OCI-LY3 (cell line): ENCODE measurements at regions not wholly inside any gene's neighbourhood (a gene's known extent, or its start where the extent isn't known, plus 50 kb on each side); places are given as distances from the start of the nearest gene placed in this dataset.
"Not testable (repeated sequence)": the region's sequence is repeated elsewhere in the genome, so short reads cannot be mapped to it uniquely, and the experiment has no call there.

Experiments
- EZH2phosphoT487 ChIP-seq: fragments of 200-600 bp; shearing (Covaris generic); IDR thresholded peaks from 2 replicates; pipeline ENCODE4 v1.6.1; 2018; ENCODE audit warnings: antibody characterized with exemption, mixed run types, low read depth
- TF ChIP-seq, protein P1 (sequence below): fragments of 200-600, 300-600 bp; sonication (generic); IDR thresholded peaks from 2 replicates; pipeline ENCODE4 v1.5.1; 2014; ENCODE audit warnings: antibody characterized with exemption, low read length, low read depth

DNA sequence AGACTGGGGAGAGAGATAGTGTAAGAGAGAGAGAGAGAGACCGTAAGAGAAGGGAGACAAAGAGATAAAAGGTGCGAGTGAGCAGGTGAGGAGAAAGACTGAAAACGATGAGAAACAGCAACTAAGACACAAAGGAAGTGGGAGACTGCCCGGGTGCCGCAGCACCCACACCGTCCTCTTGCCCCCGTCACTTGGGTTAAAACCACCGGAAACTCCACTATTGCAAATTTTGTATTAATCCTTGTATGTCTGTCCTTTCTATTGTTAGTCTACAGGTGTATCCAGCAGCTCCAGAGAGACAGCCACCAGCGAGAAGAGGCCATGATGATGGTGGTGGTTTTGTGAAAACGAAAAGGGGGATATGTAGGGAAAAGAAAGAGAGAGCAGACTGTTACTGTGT is 96.8 kb downstream of the ART5 start:
- TF ChIP-seq, protein P1, sequence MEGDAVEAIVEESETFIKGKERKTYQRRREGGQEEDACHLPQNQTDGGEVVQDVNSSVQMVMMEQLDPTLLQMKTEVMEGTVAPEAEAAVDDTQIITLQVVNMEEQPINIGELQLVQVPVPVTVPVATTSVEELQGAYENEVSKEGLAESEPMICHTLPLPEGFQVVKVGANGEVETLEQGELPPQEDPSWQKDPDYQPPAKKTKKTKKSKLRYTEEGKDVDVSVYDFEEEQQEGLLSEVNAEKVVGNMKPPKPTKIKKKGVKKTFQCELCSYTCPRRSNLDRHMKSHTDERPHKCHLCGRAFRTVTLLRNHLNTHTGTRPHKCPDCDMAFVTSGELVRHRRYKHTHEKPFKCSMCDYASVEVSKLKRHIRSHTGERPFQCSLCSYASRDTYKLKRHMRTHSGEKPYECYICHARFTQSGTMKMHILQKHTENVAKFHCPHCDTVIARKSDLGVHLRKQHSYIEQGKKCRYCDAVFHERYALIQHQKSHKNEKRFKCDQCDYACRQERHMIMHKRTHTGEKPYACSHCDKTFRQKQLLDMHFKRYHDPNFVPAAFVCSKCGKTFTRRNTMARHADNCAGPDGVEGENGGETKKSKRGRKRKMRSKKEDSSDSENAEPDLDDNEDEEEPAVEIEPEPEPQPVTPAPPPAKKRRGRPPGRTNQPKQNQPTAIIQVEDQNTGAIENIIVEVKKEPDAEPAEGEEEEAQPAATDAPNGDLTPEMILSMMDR: not testable (repeated sequence)
- not testable (repeated sequence) for TF ChIP-seq EZH2phosphoT487
